HL-60 (cell line): ENCODE measurements at regions not wholly inside any gene's neighbourhood (a gene's known extent, or its start where the extent isn't known, plus 50 kb on each side); places are given as distances from the start of the nearest gene placed in this dataset.
"Not testable (repeated sequence)": the region's sequence is repeated elsewhere in the genome, so short reads cannot be mapped to it uniquely, and the experiment has no call there.

Experiments used
- DNase-seq, 2 experiments: peaks; one replicate each; pipeline ENCODE4 v3.0.0-alpha.2; 2010 to 2020; ENCODE audit warnings: low read depth in 1 of 2, low spot score in 1 of 2
- H3K27ac ChIP-seq: fragments of 250-450 bp; sonication (Bioruptor Pico); replicated peaks from 2 replicates; pipeline ENCODE4 v1.5.1; 2020; ENCODE audit warnings: mild to moderate bottlenecking, moderate library complexity
- H3K27me3 ChIP-seq: fragments of 250-450 bp; sonication (Bioruptor Pico); 2 replicates; pipeline ENCODE4 v1.5.1; 2021; ENCODE audit warnings: mild to moderate bottlenecking, moderate library complexity; ENCODE audit not compliant: insufficient read depth, poor library complexity, severe bottlenecking
- H3K4me3 ChIP-seq: replicated peaks from 2 replicates; pipeline ENCODE4 v1.5.1; 2011; ENCODE audit warnings: mild to moderate bottlenecking, control low read depth, low read length; ENCODE audit not compliant: insufficient read depth
- GABPA ChIP-seq: IDR thresholded peaks from 2 replicates; pipeline ENCODE4 v1.6.1; 2012; ENCODE audit warnings: low read depth
- POLR2AphosphoS5 ChIP-seq: IDR thresholded peaks from 2 replicates; pipeline ENCODE4 v1.6.1; 2012; ENCODE audit warnings: low read depth
- SPI1 ChIP-seq: IDR thresholded peaks from 2 replicates; pipeline ENCODE4 v1.6.1; 2012; ENCODE audit warnings: low read depth, mild to moderate bottlenecking, borderline replicate concordance
- TF ChIP-seq, protein P1 (sequence below): IDR thresholded peaks from one replicate; pipeline ENCODE4 v1.5.1; 2011; ENCODE audit warnings: low read length, control low read depth, inconsistent platforms; ENCODE audit not compliant: insufficient read depth
- TF ChIP-seq, protein P2 (sequence below): IDR thresholded peaks from 2 replicates; pipeline ENCODE4 v1.6.1; 2012; ENCODE audit warnings: low read depth; ENCODE audit not compliant: insufficient replicate concordance

DNA sequence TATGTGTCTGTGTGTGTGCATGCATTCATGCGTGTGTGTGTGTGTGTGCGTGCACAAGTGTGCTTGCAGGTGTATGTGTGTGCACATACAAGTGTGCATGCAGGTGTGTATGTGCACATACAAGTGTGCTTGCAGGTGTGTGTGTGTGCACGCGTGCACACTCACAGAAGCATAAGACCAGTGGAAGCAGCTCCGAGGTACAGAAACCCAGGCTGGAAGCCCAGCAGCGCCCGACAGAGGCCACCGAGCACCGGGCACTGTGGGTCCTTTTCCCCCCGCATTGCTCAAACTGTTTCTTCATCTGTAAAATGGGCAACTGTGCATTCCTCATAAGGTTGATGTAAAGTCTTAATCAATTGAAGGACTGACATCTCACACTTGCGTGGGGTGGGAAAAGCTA lies 243.3 kb upstream of the TCERG1L start:
- no peak overlapping the region for H3K4me3 ChIP-seq
- H3K27me3 ChIP-seq = no peaks in the 10 kb centered on the region
- TF ChIP-seq SPI1 (no peak), GABPA (no peak)
- no peak for DNase-seq
- no peak overlapping the region for H3K27ac ChIP-seq

DNA sequence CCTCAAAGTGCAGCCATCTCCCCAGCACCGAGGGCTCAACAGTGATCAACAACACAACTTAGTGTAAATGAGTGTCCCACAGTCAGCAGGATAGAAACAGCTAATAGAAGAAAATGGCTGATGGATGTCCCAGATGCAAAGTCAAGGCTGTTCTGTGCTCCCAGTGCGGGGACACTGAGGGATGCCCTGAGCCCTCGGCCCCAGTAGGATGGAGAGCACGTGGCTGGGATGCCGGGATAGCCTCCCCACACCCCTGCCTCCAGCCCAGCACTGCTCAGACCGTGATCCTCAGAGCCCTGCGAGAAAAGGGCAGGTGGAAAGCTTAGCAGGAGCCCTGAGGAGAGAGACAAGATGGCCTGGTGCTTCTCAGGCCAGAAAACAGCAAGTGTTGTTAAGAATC lies 243.9 kb upstream of the TCERG1L start:
- H3K27ac ChIP-seq = no peak overlapping the region
- no peaks in the 10 kb centered on the region for H3K27me3 ChIP-seq
- TF ChIP-seq SPI1 (no peak), GABPA (no peak), POLR2AphosphoS5 (no peak)
- TF ChIP-seq, protein P1, sequence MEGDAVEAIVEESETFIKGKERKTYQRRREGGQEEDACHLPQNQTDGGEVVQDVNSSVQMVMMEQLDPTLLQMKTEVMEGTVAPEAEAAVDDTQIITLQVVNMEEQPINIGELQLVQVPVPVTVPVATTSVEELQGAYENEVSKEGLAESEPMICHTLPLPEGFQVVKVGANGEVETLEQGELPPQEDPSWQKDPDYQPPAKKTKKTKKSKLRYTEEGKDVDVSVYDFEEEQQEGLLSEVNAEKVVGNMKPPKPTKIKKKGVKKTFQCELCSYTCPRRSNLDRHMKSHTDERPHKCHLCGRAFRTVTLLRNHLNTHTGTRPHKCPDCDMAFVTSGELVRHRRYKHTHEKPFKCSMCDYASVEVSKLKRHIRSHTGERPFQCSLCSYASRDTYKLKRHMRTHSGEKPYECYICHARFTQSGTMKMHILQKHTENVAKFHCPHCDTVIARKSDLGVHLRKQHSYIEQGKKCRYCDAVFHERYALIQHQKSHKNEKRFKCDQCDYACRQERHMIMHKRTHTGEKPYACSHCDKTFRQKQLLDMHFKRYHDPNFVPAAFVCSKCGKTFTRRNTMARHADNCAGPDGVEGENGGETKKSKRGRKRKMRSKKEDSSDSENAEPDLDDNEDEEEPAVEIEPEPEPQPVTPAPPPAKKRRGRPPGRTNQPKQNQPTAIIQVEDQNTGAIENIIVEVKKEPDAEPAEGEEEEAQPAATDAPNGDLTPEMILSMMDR = no peak
- TF ChIP-seq, protein P2, sequence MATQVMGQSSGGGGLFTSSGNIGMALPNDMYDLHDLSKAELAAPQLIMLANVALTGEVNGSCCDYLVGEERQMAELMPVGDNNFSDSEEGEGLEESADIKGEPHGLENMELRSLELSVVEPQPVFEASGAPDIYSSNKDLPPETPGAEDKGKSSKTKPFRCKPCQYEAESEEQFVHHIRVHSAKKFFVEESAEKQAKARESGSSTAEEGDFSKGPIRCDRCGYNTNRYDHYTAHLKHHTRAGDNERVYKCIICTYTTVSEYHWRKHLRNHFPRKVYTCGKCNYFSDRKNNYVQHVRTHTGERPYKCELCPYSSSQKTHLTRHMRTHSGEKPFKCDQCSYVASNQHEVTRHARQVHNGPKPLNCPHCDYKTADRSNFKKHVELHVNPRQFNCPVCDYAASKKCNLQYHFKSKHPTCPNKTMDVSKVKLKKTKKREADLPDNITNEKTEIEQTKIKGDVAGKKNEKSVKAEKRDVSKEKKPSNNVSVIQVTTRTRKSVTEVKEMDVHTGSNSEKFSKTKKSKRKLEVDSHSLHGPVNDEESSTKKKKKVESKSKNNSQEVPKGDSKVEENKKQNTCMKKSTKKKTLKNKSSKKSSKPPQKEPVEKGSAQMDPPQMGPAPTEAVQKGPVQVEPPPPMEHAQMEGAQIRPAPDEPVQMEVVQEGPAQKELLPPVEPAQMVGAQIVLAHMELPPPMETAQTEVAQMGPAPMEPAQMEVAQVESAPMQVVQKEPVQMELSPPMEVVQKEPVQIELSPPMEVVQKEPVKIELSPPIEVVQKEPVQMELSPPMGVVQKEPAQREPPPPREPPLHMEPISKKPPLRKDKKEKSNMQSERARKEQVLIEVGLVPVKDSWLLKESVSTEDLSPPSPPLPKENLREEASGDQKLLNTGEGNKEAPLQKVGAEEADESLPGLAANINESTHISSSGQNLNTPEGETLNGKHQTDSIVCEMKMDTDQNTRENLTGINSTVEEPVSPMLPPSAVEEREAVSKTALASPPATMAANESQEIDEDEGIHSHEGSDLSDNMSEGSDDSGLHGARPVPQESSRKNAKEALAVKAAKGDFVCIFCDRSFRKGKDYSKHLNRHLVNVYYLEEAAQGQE = no peak
- no peak for DNase-seq
- no peak overlapping the region for H3K4me3 ChIP-seq

DNA sequence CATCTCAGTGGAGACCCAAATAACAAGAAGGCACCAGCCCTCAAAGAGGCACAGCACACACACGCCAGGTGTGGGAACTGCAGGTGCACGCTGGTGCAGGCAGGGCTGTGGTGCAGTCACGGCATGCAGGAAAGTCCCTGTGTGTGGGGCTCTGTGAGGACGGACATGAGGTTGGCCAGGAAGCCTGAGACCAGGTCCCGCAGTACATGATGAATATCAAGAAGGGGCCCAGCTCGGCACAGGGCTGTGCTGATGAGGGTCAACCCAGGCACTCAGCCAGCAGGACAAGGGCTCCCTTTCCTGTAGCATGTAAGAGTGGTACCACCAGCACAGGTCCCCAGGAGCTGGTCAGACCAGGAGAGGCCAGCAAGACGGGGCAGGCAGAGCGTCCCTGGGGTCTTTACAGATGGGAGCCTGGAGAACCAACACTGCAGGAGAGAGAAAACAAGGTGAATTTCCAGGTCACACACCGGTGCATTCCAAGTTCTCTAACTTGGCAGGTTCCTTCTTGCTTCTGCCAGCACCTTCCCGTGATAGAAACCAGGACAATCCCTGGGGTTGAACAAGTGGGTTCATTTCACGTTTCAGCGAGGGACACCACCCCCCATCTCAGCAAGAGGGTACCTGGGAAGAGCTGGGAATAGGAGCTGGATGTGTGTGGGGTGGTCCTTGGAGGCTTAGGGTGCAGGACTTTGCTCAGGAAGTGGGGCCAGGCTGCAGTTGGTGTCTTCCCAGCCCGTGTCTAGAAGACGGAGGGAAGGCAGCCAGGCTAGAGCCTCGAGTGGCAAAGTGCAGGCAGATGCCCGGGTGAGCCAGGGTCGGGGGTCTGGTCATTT lies 244.8 kb upstream of the TCERG1L start:
- DNase-seq = no peak
- no peaks in the 10 kb centered on the region for H3K27me3 ChIP-seq
- no peak for TF ChIP-seq SPI1
- H3K4me3 ChIP-seq = no peak overlapping the region
- H3K27ac ChIP-seq = no peak overlapping the region

DNA sequence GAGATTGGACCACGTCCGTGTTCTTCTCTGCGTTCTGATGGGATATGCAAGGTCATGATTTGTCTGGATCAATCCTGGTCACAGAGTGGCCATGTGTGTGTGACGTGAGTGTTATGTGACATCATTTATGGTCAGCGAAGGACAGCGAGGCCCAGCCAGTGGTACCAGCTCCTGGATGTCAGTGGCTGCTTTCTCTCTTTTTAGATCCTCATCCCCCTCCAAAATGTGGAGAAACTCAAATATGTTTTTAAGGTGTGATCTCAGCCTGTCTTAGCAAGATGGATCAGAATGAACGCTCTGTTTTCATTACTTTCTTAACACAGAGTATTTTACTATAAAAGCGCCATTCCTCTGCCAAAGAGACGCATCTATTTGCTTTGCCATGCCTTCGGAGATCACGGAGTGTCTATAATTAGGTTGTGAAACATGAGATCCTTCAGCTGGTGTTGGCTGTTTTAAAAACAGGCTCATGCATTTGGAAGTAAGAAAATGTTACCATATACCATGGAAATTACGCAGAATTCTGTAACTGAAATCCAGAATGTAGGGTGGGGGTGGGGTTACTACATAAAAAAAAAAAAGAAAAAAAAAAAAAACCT lies 245.5 kb upstream of the TCERG1L start:
- Histone ChIP-seq H3K27ac (no peak overlapping the region), H3K4me3 (no peak overlapping the region), H3K27me3 (no peaks in the 10 kb centered on the region)
- DNase-seq = no peak
- TF ChIP-seq, protein P1 = no peak
- TF ChIP-seq SPI1 = no peak
- TF ChIP-seq, protein P2 = no peak
- TF ChIP-seq GABPA = no peak
- no peak for TF ChIP-seq POLR2AphosphoS5

DNA sequence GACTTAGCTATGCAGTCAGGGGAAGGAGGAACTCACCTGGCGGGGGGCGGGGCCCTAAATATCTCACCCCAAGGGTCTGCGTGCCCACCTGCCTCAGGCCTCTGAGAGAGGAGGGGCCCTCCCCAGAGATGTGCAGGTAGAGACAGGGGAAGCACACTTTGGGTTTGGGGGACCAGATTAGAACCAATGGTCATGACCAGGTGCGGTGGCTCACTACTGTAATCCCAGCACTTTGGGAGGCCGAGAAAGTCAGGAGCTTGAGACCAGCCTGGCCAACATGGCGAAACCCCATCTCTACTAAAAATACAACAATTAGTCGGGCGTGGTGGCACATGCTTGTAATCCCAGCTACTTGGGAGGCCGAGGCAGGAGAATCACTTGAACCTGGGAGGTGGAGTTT lies 246.4 kb upstream of the TCERG1L start:
- H3K27me3 ChIP-seq, DNase-seq, H3K27ac ChIP-seq, H3K4me3 ChIP-seq: not testable (repeated sequence)
